GM20000 (cell line): ENCODE measurements at regions not wholly inside any gene's neighbourhood (a gene's known extent, or its start where the extent isn't known, plus 50 kb on each side); places are given as distances from the start of the nearest gene placed in this dataset.
A peak's percentile ranks its signal among the peaks of the same experiment; 100 is the strongest.

ENCODE experiments used
- DNase-seq: peaks from one replicate; pipeline ENCODE4 v3.0.0; 2012; ENCODE audit warnings: low spot score
- TF ChIP-seq, protein P1 (sequence below): IDR thresholded peaks from 2 replicates; pipeline ENCODE4 v1.5.1; 2012; ENCODE audit warnings: mild to moderate bottlenecking, control low read depth; ENCODE audit errors: extremely low read depth, missing control alignments

DNA sequence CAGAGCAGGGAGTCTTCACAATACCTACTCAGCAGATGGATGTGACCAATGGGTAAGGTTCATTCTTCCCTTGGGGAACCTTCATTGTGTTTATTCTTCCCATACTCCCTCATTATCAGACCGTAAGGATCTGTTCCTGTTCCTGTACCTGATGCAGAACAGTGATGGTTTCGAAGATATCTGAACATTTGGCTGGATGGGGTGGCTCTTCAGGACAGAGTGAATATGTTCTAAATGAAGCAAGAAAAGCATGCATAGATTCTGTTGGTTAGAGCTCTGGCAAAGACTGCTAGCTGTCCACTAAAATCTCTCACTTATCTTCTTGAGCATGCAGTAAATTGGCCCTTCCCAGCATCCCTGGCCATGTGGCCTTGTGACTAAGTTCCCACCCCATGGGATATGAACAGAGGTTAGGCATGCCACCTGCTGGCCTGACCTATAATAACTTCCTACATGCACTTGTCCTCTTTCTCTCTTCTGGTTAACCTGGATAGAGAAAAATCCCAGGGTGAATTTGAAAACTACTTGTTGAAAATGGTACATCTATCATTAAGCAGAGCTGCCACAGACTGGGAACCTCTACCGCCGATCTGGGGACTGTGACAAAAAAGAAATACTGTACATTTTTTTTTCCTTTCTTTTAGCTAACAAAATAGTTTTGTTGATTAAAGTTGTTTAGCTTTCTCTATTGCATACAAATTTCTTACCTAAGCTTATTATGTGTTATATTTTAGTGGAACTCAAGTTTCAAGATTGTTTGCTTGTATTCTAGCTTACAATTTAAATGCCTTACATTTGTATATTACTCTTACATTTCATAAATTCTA is 60.0 kb upstream of the BANK1 start:
- DNase-seq = peak; percentile 31
- TF ChIP-seq, protein P1, sequence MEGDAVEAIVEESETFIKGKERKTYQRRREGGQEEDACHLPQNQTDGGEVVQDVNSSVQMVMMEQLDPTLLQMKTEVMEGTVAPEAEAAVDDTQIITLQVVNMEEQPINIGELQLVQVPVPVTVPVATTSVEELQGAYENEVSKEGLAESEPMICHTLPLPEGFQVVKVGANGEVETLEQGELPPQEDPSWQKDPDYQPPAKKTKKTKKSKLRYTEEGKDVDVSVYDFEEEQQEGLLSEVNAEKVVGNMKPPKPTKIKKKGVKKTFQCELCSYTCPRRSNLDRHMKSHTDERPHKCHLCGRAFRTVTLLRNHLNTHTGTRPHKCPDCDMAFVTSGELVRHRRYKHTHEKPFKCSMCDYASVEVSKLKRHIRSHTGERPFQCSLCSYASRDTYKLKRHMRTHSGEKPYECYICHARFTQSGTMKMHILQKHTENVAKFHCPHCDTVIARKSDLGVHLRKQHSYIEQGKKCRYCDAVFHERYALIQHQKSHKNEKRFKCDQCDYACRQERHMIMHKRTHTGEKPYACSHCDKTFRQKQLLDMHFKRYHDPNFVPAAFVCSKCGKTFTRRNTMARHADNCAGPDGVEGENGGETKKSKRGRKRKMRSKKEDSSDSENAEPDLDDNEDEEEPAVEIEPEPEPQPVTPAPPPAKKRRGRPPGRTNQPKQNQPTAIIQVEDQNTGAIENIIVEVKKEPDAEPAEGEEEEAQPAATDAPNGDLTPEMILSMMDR = peak; percentile 27

DNA sequence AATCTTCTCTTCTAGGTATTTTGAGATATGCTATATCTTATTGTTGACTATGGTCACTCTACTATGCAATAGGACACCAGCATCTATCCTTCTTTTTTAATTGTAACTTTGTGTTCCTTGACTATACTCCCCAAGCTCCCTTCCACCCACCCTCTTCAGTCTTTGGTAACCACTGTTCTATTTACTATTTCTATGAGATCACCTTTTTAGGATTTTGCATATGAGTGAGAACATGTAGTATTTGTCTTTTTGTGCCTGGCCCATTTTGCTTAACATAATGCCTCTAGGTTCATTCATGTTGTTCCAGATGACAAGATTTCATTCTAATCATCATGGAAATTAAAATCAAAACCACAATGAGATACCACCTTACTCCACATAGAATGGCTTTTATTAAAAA is 63.3 kb upstream of the BANK1 start:
- TF ChIP-seq, protein P1 = no peak
- no peak for DNase-seq

DNA sequence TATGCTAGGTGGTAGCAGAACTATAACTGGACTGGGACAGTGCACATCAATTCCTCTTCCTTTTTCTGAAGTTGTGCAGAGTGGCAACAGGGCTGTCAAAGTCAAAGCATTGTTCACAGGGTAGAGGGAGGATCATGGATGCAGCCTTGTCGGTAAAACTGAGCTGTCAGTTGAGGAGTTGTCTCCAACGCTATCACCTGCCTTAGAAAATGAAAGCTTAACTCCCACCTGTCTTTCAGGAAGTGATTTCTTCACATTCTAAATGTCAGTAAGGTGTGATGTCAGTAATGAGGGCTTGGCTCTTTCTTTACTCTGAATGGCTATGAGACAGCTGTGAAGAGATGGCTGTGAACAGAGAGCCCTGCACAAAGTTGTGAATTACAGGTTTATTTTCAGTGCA is 66.4 kb upstream of the BANK1 start:
- DNase-seq = no peak
- TF ChIP-seq, protein P1 = no peak

DNA sequence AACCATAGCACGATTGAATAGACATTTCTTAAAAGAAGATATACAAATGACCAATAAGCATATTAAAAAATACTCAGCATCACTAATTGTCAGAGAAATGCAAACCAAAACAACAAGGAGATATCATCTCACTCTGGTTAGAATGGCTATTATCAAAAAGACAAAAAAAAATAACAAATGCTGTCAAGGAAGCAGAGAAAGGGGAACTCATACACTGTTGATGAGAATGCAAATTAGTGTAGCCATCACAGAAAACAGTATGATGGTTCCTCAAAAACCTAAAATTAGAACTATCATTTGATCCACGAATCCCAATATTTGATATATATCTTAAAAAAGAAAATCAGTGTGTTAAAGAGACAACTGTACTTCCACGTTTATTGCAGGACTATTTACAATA is 71.7 kb upstream of the BANK1 start:
- TF ChIP-seq, protein P1 = no peak
- no peak for DNase-seq

DNA sequence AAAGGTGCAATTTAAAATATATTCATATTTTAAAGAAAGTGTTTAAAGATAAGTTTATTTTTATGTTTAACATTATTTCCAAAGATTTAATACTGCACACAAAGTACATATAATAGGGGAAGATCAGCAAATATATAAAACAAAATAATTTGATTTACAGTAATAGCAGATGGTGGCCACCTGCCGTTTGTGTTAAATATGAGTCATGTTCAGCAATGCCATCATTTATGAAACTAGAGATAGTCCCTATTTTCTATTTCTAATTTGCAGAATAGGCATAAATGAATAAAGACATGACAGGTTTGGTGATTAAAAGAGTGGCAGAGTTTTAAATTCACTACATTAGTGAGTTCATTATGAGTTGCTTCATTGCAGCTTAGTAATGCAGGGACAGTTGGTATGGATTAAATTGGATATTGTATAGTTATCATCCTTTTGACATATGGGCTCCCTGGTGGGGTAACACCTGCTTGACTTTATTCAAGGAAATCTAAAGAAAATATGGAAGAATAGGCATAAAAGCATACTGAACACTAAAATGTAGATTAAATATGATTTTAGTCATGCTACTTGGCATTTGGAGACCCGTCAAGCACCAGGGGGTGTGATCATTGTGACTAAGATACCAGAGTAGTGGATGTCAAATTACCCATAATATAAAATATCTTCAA is 78.8 kb upstream of the BANK1 start:
- DNase-seq = no peak
- TF ChIP-seq, protein P1 = no peak

DNA sequence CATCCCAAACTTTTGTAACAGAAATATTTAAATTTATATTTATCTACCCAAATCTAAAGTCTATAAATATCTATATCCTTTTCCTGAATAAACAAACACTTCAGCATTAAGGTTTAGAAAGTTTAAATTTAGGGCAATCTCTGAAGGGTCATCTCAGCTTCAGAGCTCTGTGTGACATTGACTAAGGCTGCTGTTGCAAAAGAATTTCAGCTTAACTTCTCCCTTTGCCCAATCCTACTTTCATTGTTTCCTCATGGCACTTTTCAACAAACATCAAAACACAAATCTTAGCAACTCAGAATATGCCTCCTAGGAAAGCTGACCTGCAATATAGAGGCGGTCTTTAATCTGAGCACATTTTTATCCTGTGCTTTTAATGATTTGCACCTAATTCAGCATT is 79.7 kb upstream of the BANK1 start:
- TF ChIP-seq, protein P1 = no peak
- no peak for DNase-seq

DNA sequence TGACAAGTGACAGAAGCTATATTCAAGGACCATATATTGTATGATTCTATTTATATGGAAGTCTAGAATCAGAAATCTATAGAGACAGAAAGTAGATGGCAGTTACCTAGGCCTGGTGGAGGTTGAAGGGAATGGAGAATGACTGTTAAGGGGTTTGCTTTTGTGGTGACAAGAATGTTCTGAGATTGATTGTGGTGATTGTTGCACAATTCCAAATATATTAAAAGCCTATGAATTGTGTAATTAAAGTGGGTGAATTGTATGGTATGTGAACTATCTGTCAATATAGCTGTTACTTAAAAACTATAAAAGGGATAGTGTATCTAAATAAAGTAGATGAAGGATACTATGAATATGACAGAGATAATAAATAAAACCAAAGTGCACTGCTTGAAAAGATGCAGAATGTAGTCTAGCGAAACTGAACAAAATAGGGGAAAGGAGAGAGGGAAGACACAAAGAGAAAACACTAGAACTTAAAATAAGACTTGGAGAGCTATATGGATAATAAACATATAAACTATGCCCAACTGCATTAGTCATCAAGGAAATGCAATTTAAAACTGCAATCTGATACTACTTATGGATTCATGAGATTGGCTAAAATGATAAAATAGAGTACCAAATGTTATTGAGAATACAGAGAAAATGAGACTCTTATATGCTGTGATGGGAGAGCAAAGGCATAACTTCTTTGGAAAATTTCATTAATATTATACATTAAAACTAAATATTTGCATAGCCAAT is 82.1 kb upstream of the BANK1 start:
- TF ChIP-seq, protein P1 = no peak
- DNase-seq = no peak
